NCI-H146 treated with DMSO at 0.1 percent for 48 hours (cell line): ENCODE measurements at regions not wholly inside any gene's neighbourhood (a gene's known extent, or its start where the extent isn't known, plus 50 kb on each side); places are given as distances from the start of the nearest gene placed in this dataset.

ENCODE experiments used
- DNase-seq: peaks from one replicate; lab custom pipeline; 2025; ENCODE audit not compliant: unreplicated experiment; lab: John Stamatoyannopoulos, UW

- DNase-seq, result no peak
Observed at GRCh38 chr6:134744301-134744700, 205.6 kb downstream of the ALDH8A1 start.

GRCh38 chr6:134741200-134741536, 208.7 kb downstream of the ALDH8A1 start:
- DNase-seq, result no peak

- no peak for DNase-seq
Observed at GRCh38 chr6:134740473-134741199, 209.3 kb downstream of the ALDH8A1 start.

- peak; percentile 63 for DNase-seq
Observed at GRCh38 chr6:134740027-134740373, 209.9 kb downstream of the ALDH8A1 start.

- DNase-seq, result no peak
Observed at GRCh38 chr6:134739299-134740026, 210.4 kb downstream of the ALDH8A1 start.

GRCh38 chr6:134738211-134738885, 211.6 kb downstream of the ALDH8A1 start:
- no peak for DNase-seq

- no peak for DNase-seq
Observed at GRCh38 chr6:134735461-134735860, 214.4 kb downstream of the ALDH8A1 start.

GRCh38 chr6:134734312-134734869, 215.5 kb downstream of the ALDH8A1 start:
- no peak for DNase-seq

- DNase-seq, result no peak
Observed at GRCh38 chr6:134733801-134734200, 216.1 kb downstream of the ALDH8A1 start.

- no peak for DNase-seq
Observed at GRCh38 chr6:134732763-134733162, 217.1 kb downstream of the ALDH8A1 start.

- no peak for DNase-seq
Observed at GRCh38 chr6:134731615-134732014, 218.3 kb downstream of the ALDH8A1 start.

GRCh38 chr6:134730013-134730412, 219.9 kb downstream of the ALDH8A1 start:
- DNase-seq, result no peak

GRCh38 chr6:134729561-134729960, 220.3 kb downstream of the ALDH8A1 start:
- no peak for DNase-seq

GRCh38 chr6:134727081-134727480, 222.8 kb downstream of the ALDH8A1 start:
- DNase-seq, result no peak

GRCh38 chr6:134725590-134725989, 224.3 kb downstream of the ALDH8A1 start:
- DNase-seq, result no peak

- no peak for DNase-seq
Observed at GRCh38 chr6:134724771-134725340, 225.0 kb downstream of the ALDH8A1 start.

- peak; percentile 25 for DNase-seq
Observed at GRCh38 chr6:134723081-134723871, 226.6 kb downstream of the ALDH8A1 start.

GRCh38 chr6:134722200-134722870, 227.6 kb downstream of the ALDH8A1 start:
- no peak for DNase-seq

GRCh38 chr6:134721060-134721405, 228.9 kb downstream of the ALDH8A1 start:
- DNase-seq, result no peak

- DNase-seq, result no peak
Observed at GRCh38 chr6:134720353-134721059, 229.4 kb downstream of the ALDH8A1 start.
